Right kidney (tissue), 1 donor: ENCODE measurements at regions not wholly inside any gene's neighbourhood (a gene's known extent, or its start where the extent isn't known, plus 50 kb on each side); places are given as distances from the start of the nearest gene placed in this dataset.
"Not testable (repeated sequence)": the region's sequence is repeated elsewhere in the genome, so short reads cannot be mapped to it uniquely, and the experiment has no call there.

Experiments
- DNase-seq: peaks from one replicate; pipeline ENCODE4 v3.0.0-alpha.2; 2016

- no peak for DNase-seq
Measured at GRCh38 chr10:35887685-35888084, 245.6 kb upstream of the FZD8 start.

GRCh38 chr10:35885076-35885475 lies 243.0 kb upstream of the FZD8 start:
- DNase-seq: no peak

GRCh38 chr10:35884657-35885071 lies 242.6 kb upstream of the FZD8 start:
- DNase-seq: no peak

- DNase-seq: no peak
Measured at GRCh38 chr10:35882422-35883150, 240.5 kb upstream of the FZD8 start.

GRCh38 chr10:35881320-35881719 lies 239.2 kb upstream of the FZD8 start:
- DNase-seq: no peak

DNA sequence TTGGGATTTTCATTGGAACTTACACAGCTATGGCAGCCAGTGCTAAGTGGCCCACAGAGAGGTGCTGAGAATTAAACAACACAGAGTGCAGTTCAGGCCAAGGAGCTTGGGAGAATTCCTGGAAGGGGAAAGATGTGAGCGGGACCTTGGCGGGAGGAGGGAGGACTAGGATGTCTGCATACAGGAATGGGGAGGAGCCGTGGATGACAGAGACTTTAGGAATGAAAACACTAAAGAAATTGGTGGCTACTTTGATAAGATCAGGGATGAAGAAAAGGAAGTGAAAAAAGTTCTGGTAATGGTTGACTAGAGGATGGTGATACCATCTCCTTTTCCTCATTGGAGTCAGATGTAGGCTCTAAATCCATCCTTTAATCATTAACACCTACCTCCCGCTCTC lies 234.2 kb upstream of the FZD8 start:
- DNase-seq: no peak

DNA sequence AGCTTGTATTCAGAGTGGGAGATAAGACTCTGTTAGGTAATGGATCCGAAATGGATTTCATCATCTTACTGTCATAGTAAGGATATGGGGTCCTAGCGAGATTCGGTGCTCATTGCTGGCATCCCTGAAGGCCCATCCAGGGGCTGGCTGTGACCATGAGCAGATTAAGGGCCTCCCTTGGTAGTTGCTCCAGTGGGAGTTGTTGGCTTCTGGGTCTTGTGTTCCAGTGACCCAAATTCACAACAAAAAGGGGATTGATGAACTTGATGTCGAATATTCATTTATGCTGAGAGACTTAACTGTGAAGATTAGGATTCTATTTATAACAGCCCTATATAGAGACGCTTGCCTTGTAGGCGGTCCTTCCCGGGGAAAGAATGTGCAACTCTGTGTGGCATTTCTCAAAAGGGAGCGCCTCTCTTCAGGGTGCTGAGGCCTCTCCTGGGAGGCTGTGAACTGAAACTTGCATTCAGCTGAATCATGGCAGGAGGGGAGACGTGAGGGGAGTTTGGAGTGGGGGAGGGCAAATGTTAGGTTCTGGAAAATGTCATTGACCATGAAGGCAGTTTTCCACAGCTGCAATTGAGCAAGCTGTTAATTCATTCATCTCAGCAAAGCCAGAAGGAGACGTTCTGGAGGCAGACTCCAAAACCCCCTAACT lies 233.1 kb upstream of the FZD8 start:
- DNase-seq: no peak

DNA sequence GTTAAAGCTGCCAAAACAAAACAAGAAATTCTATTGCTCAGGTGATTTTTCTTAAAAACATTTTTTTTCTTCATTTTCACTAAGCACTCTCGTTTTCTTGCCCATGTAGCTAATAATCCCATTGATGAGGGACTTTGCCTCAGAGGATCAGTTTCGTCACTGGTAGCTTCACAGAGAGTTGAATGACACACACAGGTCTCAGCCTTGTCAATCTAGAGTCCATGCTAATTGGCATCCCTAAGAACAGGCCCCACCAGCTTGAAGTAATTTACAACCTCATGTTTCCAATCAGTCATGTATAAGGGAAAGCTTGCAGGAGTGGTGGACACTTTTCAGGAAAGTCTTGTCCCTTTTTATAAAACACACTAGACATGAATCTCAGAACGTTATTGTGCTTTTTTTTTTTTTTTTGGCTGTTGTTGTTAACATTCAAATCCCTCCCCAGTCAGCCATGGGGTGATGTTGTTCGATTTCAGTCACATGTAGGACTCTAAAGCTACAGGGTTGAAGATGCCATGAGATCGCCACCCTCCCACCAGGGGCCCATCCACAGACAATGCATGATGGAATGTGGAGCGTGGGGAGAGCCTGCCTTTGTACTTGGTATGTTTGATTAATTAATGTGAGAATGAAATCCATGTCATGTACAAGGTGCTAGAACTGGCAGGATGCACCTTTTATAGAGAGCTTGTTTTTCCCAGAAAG lies 232.4 kb upstream of the FZD8 start:
- no peak for DNase-seq

DNA sequence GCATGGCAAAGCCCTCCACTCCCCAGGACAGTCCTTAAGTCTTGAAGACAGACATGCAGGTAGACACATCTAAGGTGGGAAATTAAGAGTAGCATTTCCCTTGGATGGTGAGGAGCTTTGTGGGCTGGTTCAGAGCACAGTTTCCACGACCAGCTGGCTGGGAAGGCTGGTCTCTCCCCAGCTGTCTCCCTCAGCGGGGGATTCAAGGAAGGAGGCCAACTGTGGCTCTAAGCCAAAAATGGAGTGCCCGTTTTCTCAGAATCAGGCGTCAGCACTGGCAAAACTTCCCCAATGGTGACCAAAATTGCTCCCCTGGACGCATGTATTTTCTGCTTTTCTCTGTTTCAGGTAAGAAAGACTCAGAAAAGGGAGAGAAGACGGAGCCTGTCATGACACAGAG lies 230.6 kb upstream of the FZD8 start:
- no peak for DNase-seq

GRCh38 chr10:35870665-35871310 lies 228.7 kb upstream of the FZD8 start:
- DNase-seq: no peak

GRCh38 chr10:35858676-35859283 lies 216.7 kb upstream of the FZD8 start:
- not testable (repeated sequence) for DNase-seq

- no peak for DNase-seq
Measured at GRCh38 chr10:35857860-35858259, 215.8 kb upstream of the FZD8 start.

DNA sequence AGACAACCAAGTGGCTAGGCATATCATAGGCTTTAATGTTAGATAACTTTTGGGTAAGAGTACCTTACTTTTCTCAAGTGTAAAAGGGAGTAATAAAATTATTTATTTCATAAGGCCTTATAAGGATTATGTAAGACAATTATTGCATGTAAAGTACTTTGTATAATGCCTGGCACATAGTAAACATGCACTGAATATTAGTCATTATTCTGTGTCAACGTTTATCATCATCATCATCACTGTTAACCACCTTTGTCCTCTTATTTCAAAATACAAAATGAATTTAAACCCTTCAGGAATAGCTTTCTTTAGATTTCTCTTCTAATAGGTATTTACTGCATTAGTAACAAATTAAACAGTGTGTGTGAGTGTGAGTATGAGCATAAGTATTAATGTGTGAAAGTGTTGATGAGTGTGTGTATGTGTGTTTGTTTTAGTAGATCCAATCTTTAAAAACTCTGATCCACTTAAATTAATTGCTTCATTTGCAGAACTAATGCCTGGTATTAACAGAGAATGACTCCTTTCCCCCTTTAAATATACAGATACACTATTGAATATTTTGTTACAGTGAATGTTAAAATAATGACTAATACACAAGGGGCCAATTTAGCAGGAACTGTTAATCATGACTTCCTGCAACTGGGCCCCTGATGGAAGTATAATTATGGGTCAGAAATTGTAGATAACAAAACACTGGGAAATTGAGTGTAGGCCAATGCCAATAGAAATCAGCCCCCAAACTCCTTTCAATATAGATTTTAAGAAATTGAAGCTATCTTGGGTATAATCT lies 213.3 kb upstream of the FZD8 start:
- no peak for DNase-seq

GRCh38 chr10:35854661-35855060 lies 212.6 kb upstream of the FZD8 start:
- DNase-seq: no peak

DNA sequence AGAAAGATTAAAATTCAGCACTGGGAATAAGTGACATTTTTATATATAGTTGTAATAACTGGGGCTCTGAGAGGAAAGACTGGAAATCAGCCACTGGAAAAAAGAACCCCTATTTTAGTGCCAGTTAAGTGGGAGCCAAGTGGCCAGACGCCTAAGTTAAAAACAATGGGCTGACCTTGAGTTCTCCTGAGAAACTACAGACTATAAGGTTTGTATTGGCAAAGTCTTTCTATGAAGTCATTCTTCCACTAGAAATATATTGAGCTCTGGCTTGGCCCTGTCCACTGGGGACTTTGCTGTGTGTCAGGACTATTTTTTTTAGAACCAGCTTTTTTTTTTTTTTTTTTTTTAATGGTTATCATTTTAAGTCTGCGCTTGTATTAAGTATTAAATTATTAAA lies 210.6 kb upstream of the FZD8 start:
- DNase-seq: no peak

GRCh38 chr10:35848412-35848811 lies 206.3 kb upstream of the FZD8 start:
- no peak for DNase-seq

DNA sequence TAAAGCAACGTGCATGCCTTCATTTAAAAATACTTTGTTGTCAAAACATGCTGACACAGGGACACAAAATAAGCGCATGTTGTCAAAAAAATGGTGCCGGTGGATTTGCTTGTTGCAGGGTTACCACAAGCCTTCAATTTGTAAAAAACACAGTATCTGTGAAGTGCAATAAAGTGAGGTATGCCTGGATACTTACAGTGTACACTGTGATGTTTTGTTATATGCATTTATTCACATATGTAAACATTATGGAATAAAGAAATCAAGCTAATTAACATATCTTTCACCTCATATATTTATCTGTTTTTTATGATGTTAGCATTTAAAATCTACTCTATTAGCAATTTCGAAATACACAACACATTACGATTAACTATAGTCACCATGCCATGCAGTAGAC lies 202.6 kb upstream of the FZD8 start:
- DNase-seq: no peak

- DNase-seq: peak; percentile 46
Measured at GRCh38 chr10:35843524-35844181, 201.6 kb upstream of the FZD8 start.

- no peak for DNase-seq
Measured at GRCh38 chr10:35838054-35838453, 196.0 kb upstream of the FZD8 start.

GRCh38 chr10:35835545-35835944 lies 193.4 kb upstream of the FZD8 start:
- no peak for DNase-seq

GRCh38 chr10:35834877-35835494 lies 192.9 kb upstream of the FZD8 start:
- peak; percentile 15 for DNase-seq
